ENCODE measurements at regions not wholly inside any gene's neighbourhood (a gene's known extent, or its start where the extent isn't known, plus 50 kb on each side); places are given as distances from the start of the nearest gene placed in this dataset.

- no peak for DNase-seq (ENCODE audit: low read depth)
Observed at GRCh38 chr1:25080294-25081209, 150.5 kb upstream of the RUNX3 start.

GRCh38 chr1:25079048-25079447 lies 149.0 kb upstream of the RUNX3 start:
- no peak for DNase-seq (ENCODE audit: low read depth)

DNA sequence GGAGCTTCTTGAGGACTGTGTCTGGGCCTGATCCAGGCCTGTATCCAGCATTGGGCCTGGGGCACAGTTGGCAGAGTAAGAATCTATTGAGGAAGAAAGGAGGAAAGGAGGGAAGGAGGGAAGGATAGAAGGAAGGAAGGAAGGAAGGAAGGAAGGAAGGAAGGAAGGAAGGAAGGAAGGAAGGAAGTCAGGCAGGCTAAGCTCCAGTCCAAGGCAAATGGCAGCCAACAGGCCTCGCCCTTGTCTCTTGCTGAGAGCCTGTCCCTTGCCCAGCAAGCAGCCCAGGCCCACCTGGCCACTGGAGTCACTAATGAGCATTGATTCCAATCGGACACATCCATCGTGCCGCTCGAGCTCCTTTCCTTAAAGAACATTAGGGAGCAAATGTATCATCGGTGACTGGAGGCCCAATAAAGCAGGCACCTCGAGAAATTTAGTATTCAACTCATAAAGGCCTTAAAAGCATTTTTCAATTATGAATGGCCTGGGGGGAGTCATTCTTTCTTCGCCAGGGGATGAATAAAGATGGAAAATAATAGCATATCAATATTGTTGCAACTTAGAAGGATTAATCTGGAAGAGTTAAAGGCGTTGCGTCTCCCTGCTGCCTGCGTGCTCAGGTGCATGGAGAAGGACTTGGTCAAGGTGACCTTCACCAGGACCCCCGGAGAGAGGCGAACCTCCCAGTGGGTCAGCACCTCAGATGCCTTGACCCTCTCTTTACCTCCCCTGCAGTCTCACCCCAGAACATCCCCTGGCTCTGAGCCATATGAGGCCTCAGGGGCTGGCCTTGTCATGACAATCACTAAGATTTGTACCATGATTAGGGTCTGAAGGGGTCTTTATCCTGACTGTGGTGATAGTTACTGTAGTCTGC lies 144.5 kb upstream of the RUNX3 start:
- no peak for DNase-seq (ENCODE audit: low read depth)

- no peak for DNase-seq (ENCODE audit: low read depth)
Observed at GRCh38 chr1:25073640-25074270, 143.7 kb upstream of the RUNX3 start.

DNA sequence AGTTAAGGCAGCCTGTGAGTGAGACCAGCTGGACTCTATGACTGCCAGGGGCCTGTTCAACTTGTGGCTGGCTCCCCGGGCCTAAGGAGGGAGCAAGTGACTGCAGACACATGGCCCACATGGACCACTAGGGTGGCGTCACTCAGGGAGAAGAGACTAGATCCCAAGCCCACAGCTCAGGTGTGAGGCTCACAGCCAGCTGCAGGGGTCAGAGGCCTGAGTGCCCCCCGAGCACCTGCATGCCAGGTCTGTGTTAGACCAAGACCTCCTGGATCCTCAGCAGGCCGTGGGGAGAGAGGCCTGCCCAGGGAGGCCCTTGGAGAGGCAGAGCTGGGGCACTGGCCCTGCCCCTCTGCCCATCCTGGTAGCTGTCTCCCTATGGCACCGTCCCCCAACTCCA lies 142.4 kb upstream of the RUNX3 start:
- no peak for DNase-seq (ENCODE audit: low read depth)

DNA sequence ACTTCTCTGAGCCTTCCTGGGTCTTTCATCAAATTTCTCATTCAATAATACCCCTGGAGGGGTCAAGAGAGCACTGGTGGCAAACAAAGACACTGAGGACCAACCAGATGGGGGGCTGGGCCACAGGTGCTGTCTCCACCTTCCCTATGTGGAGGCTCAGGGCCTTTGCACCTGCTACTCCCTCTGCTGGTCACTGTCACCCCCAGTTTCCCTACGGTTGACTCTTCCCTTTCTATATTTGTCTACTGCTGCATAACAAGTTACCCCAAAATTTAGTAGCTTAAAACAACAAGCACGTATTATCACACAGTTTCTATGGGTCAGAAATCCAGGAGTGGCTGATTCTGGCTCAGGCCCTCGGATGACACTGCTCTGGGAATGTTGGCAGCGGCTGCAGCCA lies 138.8 kb upstream of the RUNX3 start:
- no peak for DNase-seq (ENCODE audit: low read depth)

DNA sequence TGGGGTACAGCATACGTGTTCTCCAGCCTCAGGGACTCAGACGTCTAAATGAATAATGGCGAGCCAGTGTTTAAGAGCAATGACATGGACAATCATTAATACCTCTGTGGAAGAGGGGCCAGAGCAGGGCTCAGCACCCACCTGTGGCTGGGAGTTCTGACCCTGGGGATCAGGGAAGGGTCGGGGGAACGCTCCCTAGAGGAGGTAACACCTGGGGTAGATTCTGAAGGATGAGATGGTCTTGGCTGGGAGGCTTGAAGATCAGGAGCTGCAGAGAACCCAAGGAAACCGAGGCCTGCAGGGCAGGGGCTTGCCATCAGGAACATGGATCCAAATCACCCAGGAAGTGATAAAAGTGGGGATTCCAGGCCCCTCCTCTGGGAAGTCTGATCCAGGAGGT lies 138.2 kb upstream of the RUNX3 start:
- no peak for DNase-seq (ENCODE audit: low read depth)

GRCh38 chr1:25067518-25068251 lies 137.6 kb upstream of the RUNX3 start:
- no peak for DNase-seq (ENCODE audit: low read depth)

DNA sequence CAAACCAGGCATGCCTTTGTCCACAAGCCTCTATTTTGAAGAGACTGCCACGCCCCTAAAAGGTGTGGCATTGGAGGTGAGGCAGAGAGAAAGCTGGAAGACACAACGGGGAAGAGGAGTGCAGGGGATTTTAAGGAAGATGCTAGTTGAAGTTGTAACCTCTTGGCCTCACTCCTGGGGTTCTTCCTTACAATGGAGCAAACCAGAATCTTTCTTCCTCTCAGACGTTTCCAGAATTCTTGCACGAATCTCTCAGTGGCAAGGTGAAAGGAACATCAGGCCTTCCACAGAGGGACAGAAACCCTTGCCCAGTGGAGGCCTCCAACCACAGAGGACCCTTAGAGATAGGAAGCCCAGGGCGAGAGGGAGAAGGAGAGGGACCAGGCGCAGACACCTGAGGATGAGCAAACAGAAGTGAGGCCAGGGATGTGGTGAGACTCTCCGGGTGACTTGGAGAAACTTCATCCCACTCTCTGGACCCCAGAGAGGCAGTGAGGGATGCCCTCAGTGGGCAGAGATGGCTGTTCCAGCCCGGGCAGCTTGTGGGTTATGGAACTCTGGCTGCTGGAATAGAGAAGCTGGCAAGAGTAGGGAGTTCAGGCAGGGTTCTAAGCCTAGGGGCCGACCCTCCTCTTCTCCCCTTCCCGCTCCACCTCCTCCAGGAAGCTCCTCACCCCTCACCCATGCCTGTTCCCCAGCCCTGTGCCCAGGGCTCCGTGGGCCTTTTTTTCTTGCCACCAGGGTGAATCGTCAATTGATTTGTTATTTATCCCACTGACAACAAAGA lies 136.8 kb upstream of the RUNX3 start:
- DNase-seq (ENCODE audit: low read depth) = no peak

GRCh38 chr1:25066256-25066655 lies 136.2 kb upstream of the RUNX3 start:
- no peak for DNase-seq (ENCODE audit: low read depth)

- DNase-seq (ENCODE audit: low read depth) = no peak
Observed at GRCh38 chr1:25065795-25066238, 135.7 kb upstream of the RUNX3 start.

DNA sequence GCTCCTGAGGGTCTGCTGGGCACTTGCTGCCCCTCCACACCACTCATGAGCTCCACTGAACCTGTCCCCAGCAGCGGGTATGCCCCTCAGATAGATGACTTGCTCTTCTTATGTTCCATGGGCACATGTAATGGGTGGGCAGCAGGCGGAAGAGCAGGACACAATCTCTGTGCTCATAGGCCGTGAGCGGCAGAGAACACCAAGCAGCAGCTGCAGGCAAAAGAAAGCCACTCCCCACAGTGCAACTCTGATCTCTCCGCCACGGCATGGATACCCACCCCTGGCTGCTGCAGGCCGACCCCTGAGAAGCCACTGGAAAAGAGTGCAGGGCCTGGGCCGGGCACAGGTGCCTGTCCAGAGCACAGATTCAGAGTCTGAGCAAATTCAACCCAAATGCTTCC lies 135.2 kb upstream of the RUNX3 start:
- no peak for DNase-seq (ENCODE audit: low read depth)

GRCh38 chr1:25064465-25065240 lies 134.6 kb upstream of the RUNX3 start:
- no peak for DNase-seq (ENCODE audit: low read depth)

DNA sequence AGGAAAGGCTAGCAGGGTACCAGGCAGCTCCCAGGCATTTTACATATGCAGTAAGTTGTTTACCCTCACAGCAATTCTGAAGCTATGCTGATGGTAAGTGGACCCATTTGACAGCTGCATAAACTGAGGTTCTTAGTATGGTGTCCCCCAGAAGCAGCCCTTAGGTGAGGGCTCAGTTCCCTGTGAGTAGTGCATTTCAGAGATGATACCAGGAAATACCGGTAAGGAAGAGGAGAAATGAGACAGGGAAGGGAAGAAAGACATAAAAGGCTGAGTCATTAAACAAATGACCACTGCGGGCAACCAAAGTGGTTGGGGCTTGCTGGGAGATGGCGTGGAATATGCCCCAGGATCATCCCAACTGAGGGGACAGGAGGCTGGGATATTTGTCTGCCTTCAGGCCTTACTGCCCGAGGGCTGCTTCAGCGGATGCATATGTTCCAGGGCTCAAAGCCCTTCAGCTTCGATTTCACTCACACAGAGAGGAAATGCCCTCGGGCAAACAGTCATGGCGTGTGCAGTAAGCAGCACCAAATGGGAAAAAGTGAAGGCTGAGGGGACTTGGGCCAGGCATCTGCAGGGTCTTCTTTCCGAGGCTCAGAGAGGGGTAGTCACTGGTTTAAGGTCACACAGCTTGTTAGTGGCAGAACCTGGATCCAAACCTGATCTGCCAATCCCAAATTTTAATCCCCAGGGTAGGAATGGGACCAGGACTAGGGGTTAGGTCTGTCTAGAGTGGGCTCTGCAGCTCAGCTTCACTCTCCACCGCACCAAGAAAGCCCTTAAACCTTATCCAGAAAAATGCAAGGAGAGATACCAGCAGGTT lies 133.7 kb upstream of the RUNX3 start:
- DNase-seq (ENCODE audit: low read depth) = no peak

DNA sequence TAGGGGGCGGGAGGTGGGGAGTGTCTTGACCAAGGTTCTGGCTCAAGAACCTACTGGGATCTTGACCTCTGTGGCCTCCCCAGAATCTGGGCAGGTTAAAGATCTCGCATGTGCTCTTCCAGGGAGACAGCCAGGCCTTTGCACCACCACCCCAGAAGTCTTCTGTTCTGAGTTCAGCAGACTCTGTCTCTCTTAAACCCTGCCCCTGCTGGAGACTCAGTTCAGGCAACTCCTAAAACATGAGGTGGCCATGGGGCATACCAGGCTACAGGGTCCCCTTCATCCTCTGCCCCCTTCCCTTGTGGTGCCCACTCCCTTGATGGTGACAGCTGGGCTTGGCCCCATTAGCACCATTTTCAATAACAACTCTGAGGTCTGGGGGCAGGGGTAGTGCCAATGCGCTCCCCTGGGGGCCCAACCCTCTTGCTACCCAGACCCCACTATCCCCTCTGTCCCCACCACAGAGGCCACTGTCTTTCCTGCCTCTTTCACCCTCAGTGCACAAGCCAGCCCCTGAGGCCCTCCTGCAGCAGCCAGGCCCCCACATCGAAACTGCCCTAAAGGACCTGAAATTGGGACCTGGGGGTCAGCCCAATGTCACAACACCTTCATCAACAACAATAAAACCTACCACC lies 132.7 kb upstream of the RUNX3 start:
- no peak for DNase-seq (ENCODE audit: low read depth)

- DNase-seq (ENCODE audit: low read depth) = no peak
Observed at GRCh38 chr1:25061261-25061995, 131.4 kb upstream of the RUNX3 start.

DNA sequence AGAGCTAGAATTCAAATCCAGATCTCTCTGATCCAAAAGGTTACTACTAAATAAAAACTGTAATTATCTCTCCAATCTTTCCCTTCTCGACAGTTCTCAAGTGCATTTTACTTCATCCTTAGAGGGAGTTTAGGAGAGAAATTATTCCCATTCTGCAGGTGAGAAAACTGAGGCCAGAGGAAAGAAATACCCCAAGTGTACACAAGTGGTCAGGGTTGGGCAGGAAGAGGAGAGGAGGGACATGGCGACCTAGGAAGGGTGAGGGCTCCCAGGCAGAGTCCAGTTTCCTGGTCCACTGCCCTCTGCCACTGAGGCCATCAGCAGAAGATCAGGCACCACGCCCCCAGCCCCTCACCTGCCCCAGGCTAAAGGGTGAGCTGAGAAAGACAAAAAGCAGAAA lies 127.1 kb upstream of the RUNX3 start:
- DNase-seq (ENCODE audit: low read depth) = no peak

- no peak for DNase-seq (ENCODE audit: low read depth)
Observed at GRCh38 chr1:25056536-25056935, 126.5 kb upstream of the RUNX3 start.
